Left lung (tissue), 4 donors: ENCODE measurements at regions not wholly inside any gene's neighbourhood (a gene's known extent, or its start where the extent isn't known, plus 50 kb on each side); places are given as distances from the start of the nearest gene placed in this dataset.

ENCODE experiments used
- ATAC-seq: fragments of 200-7000 bp; cut with Tn5 transposase; one replicate; pipeline ENCODE4 v1.9.1; 2020; ENCODE audit warnings: moderate library complexity
- DNase-seq, 4 donors: peaks; one replicate each; pipeline ENCODE4 v3.0.0-alpha.2; 2013 to 2020
- H3K27ac ChIP-seq, 2 donors: fragments of 200-600 bp; sonication (generic) in 1 of 2; one replicate each; pipeline versions ENCODE4 v1.5.0 to v1.8.0; 2020 to 2021
- H3K27me3 ChIP-seq, 2 donors: fragments of 200-600 bp; sonication (generic) in 1 of 2; one replicate each; pipeline versions ENCODE4 v1.5.0 to v1.8.0; 2020 to 2021
- H3K36me3 ChIP-seq, 2 donors: fragments of 200-600 bp; sonication (generic) in 1 of 2; one replicate each; pipeline versions ENCODE4 v1.5.0 to v1.8.0; 2020 to 2021
- H3K4me1 ChIP-seq, 2 donors: fragments of 200-600 bp; one replicate each; pipeline ENCODE4 v1.8.0; 2021
- H3K4me3 ChIP-seq, 2 donors: fragments of 200-600 bp; sonication (generic) in 1 of 2; one replicate each; pipeline versions ENCODE4 v1.5.0 to v1.8.0; 2020 to 2021; ENCODE audit warnings: mild to moderate bottlenecking in 1 of 2
- H3K9me3 ChIP-seq, 2 donors: fragments of 200-600 bp; sonication (generic) in 1 of 2; one replicate each; pipeline versions ENCODE4 v1.5.0 to v1.8.0; 2020 to 2021
- intact Hi-C, 2 donors: fragments of 100-400 bp; cut with DNase I; formaldehyde crosslinking; loops; one replicate each; pipeline versions ENCODE4 v1.11.2 to v1.14.2; 2022
- TF ChIP-seq, protein P1 (sequence below), 2 donors: fragments of 200-600 bp; sonication (generic) in 1 of 2; IDR thresholded peaks; one replicate each; pipeline versions ENCODE4 v1.5.0 to v1.8.0; 2021; ENCODE audit warnings: antibody characterized with exemption in 2 of 2
- donor health status: DM: no; HTN: yes; CAD: no.
- donor health status: DM: no; HTN: no; CAD: no.

DNA sequence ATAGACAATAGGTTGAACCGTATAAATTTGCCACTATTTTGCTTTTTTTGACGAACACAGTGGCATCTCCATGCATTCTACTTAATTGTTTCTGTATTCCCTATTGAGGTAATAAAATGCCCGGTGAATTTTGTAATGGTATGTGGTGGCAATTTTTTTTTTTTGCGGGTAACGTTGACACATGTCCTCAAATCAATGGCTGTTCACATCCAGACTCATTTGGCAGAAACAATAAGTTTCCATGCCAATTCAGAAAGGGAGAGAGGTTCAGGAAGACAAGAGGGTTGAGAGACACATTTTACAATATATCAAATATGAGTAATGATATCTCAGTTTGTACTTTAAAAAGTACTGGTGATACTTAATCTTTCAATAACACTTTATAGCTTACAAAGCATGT lies 463.9 kb downstream of the WDR72 start:
- Histone ChIP-seq H3K36me3 (no peaks in the 10 kb centered on the region), H3K9me3 (no peaks in the 10 kb centered on the region), H3K27ac (no peak overlapping the region), H3K27me3 (no peaks in the 10 kb centered on the region), H3K4me1 (no peaks in the 10 kb centered on the region), H3K4me3 (no peak overlapping the region)
- DNase-seq (no peak), ATAC-seq (no peak)
- intact Hi-C loops, result no loop called here
- TF ChIP-seq, protein P1, sequence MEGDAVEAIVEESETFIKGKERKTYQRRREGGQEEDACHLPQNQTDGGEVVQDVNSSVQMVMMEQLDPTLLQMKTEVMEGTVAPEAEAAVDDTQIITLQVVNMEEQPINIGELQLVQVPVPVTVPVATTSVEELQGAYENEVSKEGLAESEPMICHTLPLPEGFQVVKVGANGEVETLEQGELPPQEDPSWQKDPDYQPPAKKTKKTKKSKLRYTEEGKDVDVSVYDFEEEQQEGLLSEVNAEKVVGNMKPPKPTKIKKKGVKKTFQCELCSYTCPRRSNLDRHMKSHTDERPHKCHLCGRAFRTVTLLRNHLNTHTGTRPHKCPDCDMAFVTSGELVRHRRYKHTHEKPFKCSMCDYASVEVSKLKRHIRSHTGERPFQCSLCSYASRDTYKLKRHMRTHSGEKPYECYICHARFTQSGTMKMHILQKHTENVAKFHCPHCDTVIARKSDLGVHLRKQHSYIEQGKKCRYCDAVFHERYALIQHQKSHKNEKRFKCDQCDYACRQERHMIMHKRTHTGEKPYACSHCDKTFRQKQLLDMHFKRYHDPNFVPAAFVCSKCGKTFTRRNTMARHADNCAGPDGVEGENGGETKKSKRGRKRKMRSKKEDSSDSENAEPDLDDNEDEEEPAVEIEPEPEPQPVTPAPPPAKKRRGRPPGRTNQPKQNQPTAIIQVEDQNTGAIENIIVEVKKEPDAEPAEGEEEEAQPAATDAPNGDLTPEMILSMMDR (IDR thresholded peaks at IDR 0.05), result no peak

DNA sequence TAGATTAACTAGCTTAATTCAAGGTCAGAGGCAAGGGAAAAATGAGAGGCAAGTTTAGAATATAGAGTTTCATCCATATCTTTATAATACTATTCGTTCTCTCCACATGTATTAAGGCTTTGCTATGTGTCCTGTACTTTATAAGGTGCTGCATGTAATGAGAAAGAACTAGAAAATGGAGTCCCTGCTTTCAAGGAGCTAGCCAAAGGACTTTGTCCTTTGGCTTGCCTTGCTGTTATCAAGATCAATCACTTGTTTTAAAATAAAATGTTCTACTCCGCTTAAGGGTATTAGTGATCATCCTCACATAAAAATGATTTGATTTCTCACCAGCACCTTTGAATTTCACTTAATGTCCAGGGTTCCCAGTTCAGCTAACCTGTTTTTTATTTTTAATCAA lies 470.9 kb downstream of the WDR72 start:
- no peaks in the 10 kb centered on the region for H3K9me3 ChIP-seq
- H3K27ac ChIP-seq, result no peak overlapping the region
- intact Hi-C loops, result no loop called here
- TF ChIP-seq, protein P1 (IDR thresholded peaks at IDR 0.05), result no peak
- DNase-seq (no peak), ATAC-seq (no peak)
- H3K36me3 ChIP-seq, result no peaks in the 10 kb centered on the region
- H3K4me1 ChIP-seq, result no peaks in the 10 kb centered on the region
- no peak overlapping the region for H3K4me3 ChIP-seq
- H3K27me3 ChIP-seq, result no peaks in the 10 kb centered on the region

DNA sequence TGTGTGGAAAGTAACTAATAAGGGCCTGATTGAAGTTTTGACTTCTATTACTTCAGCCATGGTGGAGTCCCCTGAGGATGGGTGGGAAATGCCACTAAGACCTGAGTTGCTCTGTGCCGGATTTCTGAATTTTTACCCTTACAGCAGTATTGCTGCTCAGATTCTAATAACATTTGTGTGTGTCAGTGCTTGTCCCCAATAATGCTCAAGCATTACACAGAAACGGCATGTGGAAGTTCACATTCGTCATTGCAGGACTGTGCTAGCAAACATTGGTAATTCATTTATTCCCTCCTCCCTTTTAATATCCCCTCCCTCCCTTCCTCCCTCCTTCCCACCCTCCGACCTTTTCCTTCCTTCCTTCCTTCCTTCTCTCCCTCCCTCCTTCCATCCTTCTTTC lies 484.5 kb upstream of the ONECUT1 start:
- Histone ChIP-seq H3K4me3 (no peak overlapping the region), H3K4me1 (no peaks in the 10 kb centered on the region), H3K27ac (no peak overlapping the region), H3K9me3 (peaks cover 0 to 3% of the 10 kb centered on the region in 2 donors), H3K27me3 (no peaks in the 10 kb centered on the region), H3K36me3 (no peaks in the 10 kb centered on the region)
- ATAC-seq, result no peak
- DNase-seq, result no peak
- TF ChIP-seq, protein P1 (IDR thresholded peaks at IDR 0.05), result no peak
- intact Hi-C loops, result no loop called here

DNA sequence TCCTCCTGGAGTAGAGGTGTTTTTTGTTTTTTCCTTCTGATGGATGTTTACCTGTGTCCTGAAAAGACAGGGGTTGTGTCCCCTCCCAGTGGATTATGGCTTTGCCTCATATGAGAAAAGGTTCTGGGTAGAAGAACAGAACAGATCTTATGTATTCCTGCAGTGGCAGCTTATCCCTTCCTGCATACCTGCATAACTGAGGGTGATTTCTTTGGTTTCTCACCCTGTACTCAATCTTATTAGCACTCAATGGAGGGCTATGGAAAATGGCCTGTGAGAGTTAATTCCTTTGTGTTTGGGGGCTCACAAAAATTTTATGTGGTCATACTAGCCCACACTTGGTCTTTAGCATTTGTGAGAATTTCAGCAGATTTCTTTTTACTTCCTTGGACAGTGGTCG lies 482.0 kb upstream of the ONECUT1 start:
- H3K27me3 ChIP-seq, result no peaks in the 10 kb centered on the region
- H3K36me3 ChIP-seq, result no peaks in the 10 kb centered on the region
- ATAC-seq (no peak), DNase-seq (no peak)
- intact Hi-C loops, result no loop called here
- no peaks in the 10 kb centered on the region for H3K4me1 ChIP-seq
- H3K4me3 ChIP-seq, result no peak overlapping the region
- TF ChIP-seq, protein P1 (IDR thresholded peaks at IDR 0.05), result no peak
- peaks cover 0 to 3% of the 10 kb centered on the region in 2 donors for H3K9me3 ChIP-seq
- H3K27ac ChIP-seq, result no peak overlapping the region

DNA sequence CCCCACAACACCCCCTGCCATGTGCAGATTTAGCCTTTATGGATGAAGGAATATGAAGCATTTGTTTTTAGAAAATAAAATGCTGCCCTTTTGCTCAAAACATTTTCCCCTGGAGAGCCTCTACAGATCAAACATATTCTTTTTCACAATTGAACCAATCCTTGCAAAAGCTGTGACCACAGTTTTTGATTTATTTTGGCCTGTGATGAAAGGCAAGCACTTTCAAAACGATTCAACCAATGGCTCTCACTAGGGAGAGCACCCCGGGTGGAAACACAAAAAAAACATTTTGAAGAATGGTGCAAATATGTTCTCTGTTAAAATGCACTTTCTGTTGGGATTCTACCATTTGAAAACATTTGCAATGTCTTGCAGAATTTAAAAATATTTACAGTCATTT lies 476.0 kb upstream of the ONECUT1 start:
- no peaks in the 10 kb centered on the region for H3K36me3 ChIP-seq
- no peaks in the 10 kb centered on the region for H3K9me3 ChIP-seq
- ATAC-seq, result no peak
- H3K27ac ChIP-seq, result no peak overlapping the region
- no peaks in the 10 kb centered on the region for H3K4me1 ChIP-seq
- TF ChIP-seq, protein P1 (IDR thresholded peaks at IDR 0.05), result no peak
- no peaks in the 10 kb centered on the region for H3K27me3 ChIP-seq
- no peak overlapping the region for H3K4me3 ChIP-seq
- no peak for DNase-seq
- intact Hi-C loops, result no loop called here
